ENCODE measurements at regions not wholly inside any gene's neighbourhood (a gene's known extent, or its start where the extent isn't known, plus 50 kb on each side); places are given as distances from the start of the nearest gene placed in this dataset.

DNA sequence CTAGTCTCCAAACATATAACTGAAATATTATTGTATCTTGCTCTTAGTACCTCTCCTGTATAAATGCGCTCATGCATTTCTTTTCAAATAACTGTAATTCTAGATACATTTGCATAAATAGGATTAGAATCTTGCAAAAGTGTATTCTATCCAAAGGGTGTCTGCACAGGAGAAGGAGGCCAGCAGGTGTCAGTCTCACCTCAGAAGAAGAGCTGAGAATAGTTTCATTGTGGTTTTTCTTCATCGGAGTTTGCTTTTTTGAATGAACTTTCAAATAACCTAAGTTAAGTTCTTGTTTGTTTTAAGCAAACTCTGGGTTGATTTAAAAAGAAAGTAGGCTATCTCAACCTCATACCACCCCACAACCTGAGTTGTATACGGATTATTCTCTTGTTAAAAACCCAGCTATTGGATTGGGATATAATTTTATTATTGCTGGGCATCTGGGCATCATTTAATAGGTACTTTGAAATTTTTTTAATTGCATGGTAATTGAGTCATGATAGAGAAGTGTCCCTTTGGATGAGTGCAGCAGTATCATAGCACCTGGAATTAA is 125.0 kb upstream of the MLIP start:
- no peak for TF ChIP-seq POLR2A (IDR thresholded peaks at IDR 0.05)
- TF ChIP-seq, protein P1, sequence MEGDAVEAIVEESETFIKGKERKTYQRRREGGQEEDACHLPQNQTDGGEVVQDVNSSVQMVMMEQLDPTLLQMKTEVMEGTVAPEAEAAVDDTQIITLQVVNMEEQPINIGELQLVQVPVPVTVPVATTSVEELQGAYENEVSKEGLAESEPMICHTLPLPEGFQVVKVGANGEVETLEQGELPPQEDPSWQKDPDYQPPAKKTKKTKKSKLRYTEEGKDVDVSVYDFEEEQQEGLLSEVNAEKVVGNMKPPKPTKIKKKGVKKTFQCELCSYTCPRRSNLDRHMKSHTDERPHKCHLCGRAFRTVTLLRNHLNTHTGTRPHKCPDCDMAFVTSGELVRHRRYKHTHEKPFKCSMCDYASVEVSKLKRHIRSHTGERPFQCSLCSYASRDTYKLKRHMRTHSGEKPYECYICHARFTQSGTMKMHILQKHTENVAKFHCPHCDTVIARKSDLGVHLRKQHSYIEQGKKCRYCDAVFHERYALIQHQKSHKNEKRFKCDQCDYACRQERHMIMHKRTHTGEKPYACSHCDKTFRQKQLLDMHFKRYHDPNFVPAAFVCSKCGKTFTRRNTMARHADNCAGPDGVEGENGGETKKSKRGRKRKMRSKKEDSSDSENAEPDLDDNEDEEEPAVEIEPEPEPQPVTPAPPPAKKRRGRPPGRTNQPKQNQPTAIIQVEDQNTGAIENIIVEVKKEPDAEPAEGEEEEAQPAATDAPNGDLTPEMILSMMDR (IDR thresholded peaks at IDR 0.05), result peak; percentile 64 to 86 (median 82)
